GM12872 (cell line): ENCODE measurements at regions not wholly inside any gene's neighbourhood (a gene's known extent, or its start where the extent isn't known, plus 50 kb on each side); places are given as distances from the start of the nearest gene placed in this dataset.

Experiments used
- CTCF ChIP-seq: IDR thresholded peaks from 3 replicates; pipeline ENCODE4 v1.5.1; 2011; ENCODE audit warnings: low read depth, mild to moderate bottlenecking, low read length, moderate library complexity; ENCODE audit not compliant: insufficient read depth

- TF ChIP-seq CTCF, result no peak
These were observed 1395.0 kb upstream of the ADGRL3 start for GRCh38 chr4:59805176-59805575.

GRCh38 chr4:59814402-59815010 lies 1385.6 kb upstream of the ADGRL3 start:
- no peak for TF ChIP-seq CTCF

- TF ChIP-seq CTCF, result no peak
These were observed 1381.5 kb upstream of the ADGRL3 start for GRCh38 chr4:59818656-59819055.

- TF ChIP-seq CTCF, result no peak
These were observed 1376.8 kb upstream of the ADGRL3 start for GRCh38 chr4:59823311-59823710.

DNA sequence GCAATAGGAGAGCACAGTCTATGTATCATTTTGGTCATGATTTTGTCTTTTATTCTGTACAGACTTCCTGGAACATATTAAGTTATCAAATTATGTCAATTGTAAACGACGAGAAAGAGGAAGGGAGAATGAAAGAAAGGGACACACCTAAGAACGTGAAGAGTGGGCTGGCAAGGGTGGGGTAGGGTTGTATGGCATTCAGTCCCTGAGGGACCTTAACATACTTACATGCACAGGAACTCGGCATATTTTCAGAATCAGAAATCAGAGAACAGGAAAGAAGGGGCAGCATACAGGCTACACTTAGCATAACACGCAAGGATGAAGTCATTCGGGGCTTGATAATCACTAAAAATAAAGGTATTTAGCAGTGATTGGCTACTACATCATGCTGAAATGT lies 1375.0 kb upstream of the ADGRL3 start:
- no peak for TF ChIP-seq CTCF

GRCh38 chr4:59831746-59832145 lies 1368.4 kb upstream of the ADGRL3 start:
- no peak for TF ChIP-seq CTCF

- TF ChIP-seq CTCF, result no peak
These were observed 1365.2 kb upstream of the ADGRL3 start for GRCh38 chr4:59834943-59835342.
